ENCODE measurements at regions not wholly inside any gene's neighbourhood (a gene's known extent, or its start where the extent isn't known, plus 50 kb on each side); places are given as distances from the start of the nearest gene placed in this dataset.

GRCh38 chr17:73800893-73801292 is 156.6 kb upstream of the SDK2 start:
- ATAC-seq: no peak
- peaks cover 8% of the 10 kb centered on the region for H3K4me1 ChIP-seq
- WGBS, 2 donors: 50 to 65% methylated on average over 8 of the region's 8 CpGs
- TF ChIP-seq POLR2A (IDR thresholded peaks at IDR 0.05): no peak
- TF ChIP-seq CTCF (IDR thresholded peaks at IDR 0.05): no peak
- DNase-seq: no peak
- intact Hi-C loops (cut with DNase I): no loop called here
- no peaks in the 10 kb centered on the region for H3K36me3 ChIP-seq (replicated peaks in 1 of 2; ENCODE audit: insufficient read depth in 1 of 2, low read depth in 2 of 2)
- no peaks in the 10 kb centered on the region for H3K27me3 ChIP-seq
- H3K4me3 ChIP-seq: no peak overlapping the region
- H3K27ac ChIP-seq: no peak overlapping the region
- peaks cover 0 to 8% (median 0%) of the 10 kb centered on the region in 3 donors for H3K9me3 ChIP-seq

GRCh38 chr17:73801455-73802100 is 157.3 kb upstream of the SDK2 start:
- H3K9me3 ChIP-seq: peaks cover 0 to 8% (median 0%) of the 10 kb centered on the region in 3 donors
- peaks cover 8% of the 10 kb centered on the region for H3K4me1 ChIP-seq
- no peaks in the 10 kb centered on the region for H3K27me3 ChIP-seq
- intact Hi-C loops (cut with DNase I): no loop called here
- H3K4me3 ChIP-seq: no peak overlapping the region
- no peak for ATAC-seq
- no peak for DNase-seq
- no peak overlapping the region for H3K27ac ChIP-seq
- no peaks in the 10 kb centered on the region for H3K36me3 ChIP-seq (replicated peaks in 1 of 2; ENCODE audit: insufficient read depth in 1 of 2, low read depth in 2 of 2)
- 80 to 85% methylated on average over 8 of the region's 8 CpGs for WGBS, 2 donors
- no peak for TF ChIP-seq POLR2A (IDR thresholded peaks at IDR 0.05)
- TF ChIP-seq CTCF (IDR thresholded peaks at IDR 0.05): no peak

GRCh38 chr17:73802314-73802713 is 158.1 kb upstream of the SDK2 start:
- 75% methylated on average over 4 of the region's 4 CpGs for WGBS, 2 donors

GRCh38 chr17:73802871-73803270 is 158.6 kb upstream of the SDK2 start:
- TF ChIP-seq CTCF (IDR thresholded peaks at IDR 0.05): no peak
- TF ChIP-seq POLR2A (IDR thresholded peaks at IDR 0.05): no peak
- 79 to 88% methylated on average over 1 of the region's 1 CpG for WGBS, 2 donors

More at GRCh38 chr17:73802314-73802713, 158.1 kb upstream of the SDK2 start:
- H3K27me3 ChIP-seq: no peaks in the 10 kb centered on the region
- no peak overlapping the region for H3K4me3 ChIP-seq
- H3K27ac ChIP-seq: no peak overlapping the region
- H3K4me1 ChIP-seq: peaks cover 8% of the 10 kb centered on the region
- peaks cover 0 to 8% (median 0%) of the 10 kb centered on the region in 3 donors for H3K9me3 ChIP-seq
- no peaks in the 10 kb centered on the region for H3K36me3 ChIP-seq (replicated peaks in 1 of 2; ENCODE audit: insufficient read depth in 1 of 2, low read depth in 2 of 2)
- no peak for ATAC-seq
- no peak for DNase-seq
- no peak for TF ChIP-seq CTCF (IDR thresholded peaks at IDR 0.05)
- TF ChIP-seq POLR2A (IDR thresholded peaks at IDR 0.05): no peak
- intact Hi-C loops (cut with DNase I): no loop called here

GRCh38 chr17:73803964-73804435 is 159.8 kb upstream of the SDK2 start:
- Histone ChIP-seq H3K4me1 (no peaks in the 10 kb centered on the region), H3K36me3 (replicated peaks in 1 of 2; ENCODE audit: insufficient read depth in 1 of 2, low read depth in 2 of 2) (no peaks in the 10 kb centered on the region), H3K27ac (no peak overlapping the region), H3K4me3 (no peak overlapping the region), H3K9me3 (peaks cover 0 to 8% (median 0%) of the 10 kb centered on the region in 3 donors), H3K27me3 (no peaks in the 10 kb centered on the region)
- WGBS, 2 donors: 26 to 30% methylated on average over 4 of the region's 4 CpGs
- intact Hi-C loops (cut with DNase I): no loop called here
- ATAC-seq: no peak
- DNase-seq: no peak
- TF ChIP-seq POLR2A (IDR thresholded peaks at IDR 0.05) (no peak), CTCF (IDR thresholded peaks at IDR 0.05) (no peak)

More at GRCh38 chr17:73802871-73803270, 158.6 kb upstream of the SDK2 start:
- ATAC-seq: no peak
- H3K27ac ChIP-seq: no peak overlapping the region
- intact Hi-C loops (cut with DNase I): no loop called here
- H3K4me3 ChIP-seq: no peak overlapping the region
- no peaks in the 10 kb centered on the region for H3K27me3 ChIP-seq
- no peaks in the 10 kb centered on the region for H3K36me3 ChIP-seq (replicated peaks in 1 of 2; ENCODE audit: insufficient read depth in 1 of 2, low read depth in 2 of 2)
- no peak for DNase-seq
- peaks cover 6% of the 10 kb centered on the region for H3K4me1 ChIP-seq
- H3K9me3 ChIP-seq: peaks cover 0 to 8% (median 0%) of the 10 kb centered on the region in 3 donors

All from body of pancreas (tissue), 4 donors.